Erythroblast (primary cell): ENCODE measurements at regions not wholly inside any gene's neighbourhood (a gene's known extent, or its start where the extent isn't known, plus 50 kb on each side); places are given as distances from the start of the nearest gene placed in this dataset.

Experiments
- GATA1 ChIP-seq: IDR thresholded peaks from 2 replicates; pipeline ENCODE4 v1.6.1; 2011; ENCODE audit warnings: low read depth, mild to moderate bottlenecking, control low read depth, low read length, moderate library complexity
- POLR2A ChIP-seq: IDR thresholded peaks from 2 replicates; pipeline ENCODE4 v1.6.1; 2011; ENCODE audit warnings: mild to moderate bottlenecking, low read length

- TF ChIP-seq POLR2A: no peak
- TF ChIP-seq GATA1: no peak
Observed at GRCh38 chr11:24134879-24135589, 361.8 kb upstream of the LUZP2 start.
